Femur (tissue), 1 donor: ENCODE measurements at regions not wholly inside any gene's neighbourhood (a gene's known extent, or its start where the extent isn't known, plus 50 kb on each side); places are given as distances from the start of the nearest gene placed in this dataset.
"Not testable (repeated sequence)": the region's sequence is repeated elsewhere in the genome, so short reads cannot be mapped to it uniquely, and the experiment has no call there.

Experiments
- DNase-seq: peaks from one replicate; pipeline ENCODE4 v3.0.0-alpha.2; 2017

DNA sequence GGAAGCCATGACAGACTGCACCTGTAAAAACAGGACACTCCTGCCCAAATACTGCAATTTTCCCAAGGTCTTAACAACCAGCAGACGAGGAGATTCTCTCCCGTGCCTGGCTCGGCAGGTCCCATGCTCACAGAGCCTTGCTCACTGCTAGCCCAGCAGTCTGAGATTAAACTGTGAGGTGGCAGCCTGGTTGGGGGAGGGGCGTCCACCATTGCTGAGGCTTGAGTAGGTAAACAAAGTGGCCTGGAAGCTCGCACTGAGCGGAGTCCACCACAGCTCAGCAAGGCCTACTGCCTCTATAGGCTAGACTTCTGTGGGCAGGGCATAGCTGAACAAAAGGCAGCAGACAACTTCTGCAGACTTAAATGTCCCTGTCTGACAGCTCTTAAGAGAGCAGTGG is 80.3 kb downstream of the ANXA5 start:
- not testable (repeated sequence) for DNase-seq

- no peak for DNase-seq
Measured at GRCh38 chr4:121614101-121614500, 82.7 kb downstream of the ANXA5 start.

DNA sequence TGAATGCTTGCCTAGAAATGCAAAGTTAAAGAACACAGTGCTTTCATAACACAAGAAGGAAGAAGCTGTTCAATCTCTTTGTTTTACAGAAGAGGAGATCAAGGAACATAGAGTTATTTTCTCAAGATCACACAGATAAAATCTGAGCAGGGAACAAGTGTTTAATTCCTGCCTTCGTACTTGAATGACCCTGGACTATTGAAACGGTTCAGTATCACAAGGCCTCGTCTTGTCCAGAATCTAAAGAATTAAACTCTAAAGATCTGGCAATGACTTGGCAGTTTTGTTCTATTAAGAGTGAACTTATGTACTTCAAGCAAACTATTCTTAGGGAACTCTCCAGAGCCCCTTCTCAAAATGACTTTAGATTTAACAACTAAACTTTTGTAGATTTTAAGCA is 97.7 kb downstream of the ANXA5 start:
- DNase-seq, result no peak

DNA sequence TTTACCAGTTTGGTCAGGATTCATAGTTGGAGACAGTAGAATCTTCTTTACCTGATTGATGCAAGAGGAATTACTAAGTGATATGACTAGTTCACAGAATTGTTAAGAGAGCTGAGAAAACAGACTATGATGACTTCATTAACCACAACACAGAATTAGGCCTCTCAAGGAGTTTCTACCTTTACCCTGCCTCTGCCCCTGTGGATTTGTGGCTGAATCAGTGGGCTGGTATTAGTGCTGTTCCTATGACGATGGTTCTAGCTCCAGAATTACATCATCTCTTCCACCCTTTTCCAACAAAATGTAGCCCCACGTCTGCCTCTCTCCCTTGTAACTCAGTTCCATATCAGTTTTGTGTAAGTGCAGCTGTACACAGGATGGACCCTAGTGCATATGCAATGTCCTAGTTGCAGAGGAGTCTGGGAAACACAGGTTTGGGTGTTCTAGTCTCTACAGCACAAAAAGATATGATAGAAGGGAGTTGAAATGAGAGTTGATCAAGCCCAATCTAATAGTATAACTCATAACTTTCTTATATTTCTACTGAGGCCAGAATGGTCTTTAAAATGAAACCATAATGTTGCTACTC is 99.3 kb downstream of the ANXA5 start:
- no peak for DNase-seq

DNA sequence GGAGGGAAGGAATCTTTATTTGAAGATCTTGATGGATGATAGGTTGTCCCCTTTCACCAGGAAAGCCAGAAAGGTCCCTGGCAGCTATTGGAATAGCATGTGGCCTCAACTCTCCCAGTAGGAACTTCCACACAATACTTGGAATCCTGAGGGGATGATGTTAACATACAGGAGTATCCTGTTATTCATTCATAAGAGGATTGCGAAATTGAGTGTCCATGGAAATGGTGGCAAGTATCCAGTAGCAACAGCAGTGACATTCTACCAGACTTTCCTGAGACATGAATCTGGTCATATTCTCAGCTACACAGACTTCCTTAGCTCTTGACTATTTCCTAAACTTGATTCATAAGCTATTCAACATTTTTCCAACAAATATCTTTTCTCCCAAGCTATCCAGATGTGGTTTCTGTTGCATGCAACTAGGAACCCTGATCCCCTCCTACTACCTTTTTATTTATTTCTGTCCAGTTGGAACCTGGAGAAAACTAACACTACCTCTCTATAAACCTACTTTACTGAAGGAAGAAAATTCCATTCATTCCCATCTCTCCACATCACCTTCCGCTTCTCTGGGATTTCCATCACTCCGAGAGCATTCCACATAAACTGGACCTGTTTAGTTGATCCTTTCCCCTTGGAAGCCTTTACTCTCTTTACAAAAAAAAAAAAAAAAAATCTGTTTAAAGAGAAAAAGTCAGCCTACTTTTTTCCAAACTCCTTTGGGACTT is 101.8 kb downstream of the ANXA5 start:
- DNase-seq, result no peak

DNA sequence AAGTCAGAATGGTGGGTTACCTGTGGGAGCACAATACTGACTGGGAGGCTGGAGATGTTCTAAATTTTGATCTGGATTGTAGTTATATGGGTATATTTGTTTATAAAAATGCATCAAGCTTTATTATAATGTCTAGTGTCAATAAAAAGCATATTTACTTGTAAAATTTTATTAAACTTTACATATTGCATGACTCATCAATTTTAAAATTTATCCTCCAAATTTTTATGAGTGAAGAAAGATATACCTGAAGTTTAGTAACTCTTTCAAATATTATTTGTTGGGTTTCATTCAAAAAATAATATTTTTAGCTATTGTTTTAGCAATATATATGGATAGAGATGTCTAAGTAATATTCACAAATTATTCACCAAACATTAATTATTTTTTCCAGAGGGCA is 103.0 kb downstream of the ANXA5 start:
- DNase-seq, result no peak

DNA sequence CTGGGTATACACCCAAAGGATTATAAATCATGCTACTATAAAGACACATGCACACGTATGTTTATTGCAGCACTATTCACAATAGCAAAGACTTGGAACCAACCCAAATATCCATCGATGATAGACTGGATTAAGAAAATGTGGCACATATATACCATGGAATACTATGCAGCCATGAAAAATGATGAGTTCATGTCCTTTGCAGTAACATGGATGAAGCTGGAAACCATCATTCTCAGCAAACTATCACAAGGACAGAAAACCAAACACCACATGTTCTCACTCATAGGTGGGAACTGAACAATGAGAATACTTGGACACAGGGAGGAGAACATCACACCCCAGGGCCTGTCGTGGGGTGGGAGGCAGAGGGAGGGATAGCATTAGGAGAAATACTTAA is 104.5 kb downstream of the ANXA5 start:
- not testable (repeated sequence) for DNase-seq

DNA sequence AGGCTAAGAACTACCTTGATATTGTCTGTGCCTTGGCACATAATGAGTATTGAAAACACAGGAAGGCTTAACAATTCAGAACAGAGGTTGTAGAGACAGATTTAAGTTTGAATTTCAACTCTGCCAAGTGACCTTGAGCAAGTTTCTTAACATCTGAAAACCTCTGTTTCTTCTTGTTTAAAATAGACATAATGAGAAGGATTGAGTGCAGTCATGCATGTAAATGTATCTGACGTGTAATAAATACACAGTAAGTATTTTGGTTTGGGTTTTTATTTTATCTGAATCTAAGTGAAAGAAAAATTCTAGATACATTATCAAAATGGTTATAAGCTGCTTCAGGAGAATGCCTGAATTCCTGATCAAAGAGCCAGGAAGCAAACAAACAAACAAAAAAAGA is 111.9 kb downstream of the ANXA5 start:
- DNase-seq, result no peak

GRCh38 chr4:121583396-121583795 is 113.4 kb downstream of the ANXA5 start:
- no peak for DNase-seq

DNA sequence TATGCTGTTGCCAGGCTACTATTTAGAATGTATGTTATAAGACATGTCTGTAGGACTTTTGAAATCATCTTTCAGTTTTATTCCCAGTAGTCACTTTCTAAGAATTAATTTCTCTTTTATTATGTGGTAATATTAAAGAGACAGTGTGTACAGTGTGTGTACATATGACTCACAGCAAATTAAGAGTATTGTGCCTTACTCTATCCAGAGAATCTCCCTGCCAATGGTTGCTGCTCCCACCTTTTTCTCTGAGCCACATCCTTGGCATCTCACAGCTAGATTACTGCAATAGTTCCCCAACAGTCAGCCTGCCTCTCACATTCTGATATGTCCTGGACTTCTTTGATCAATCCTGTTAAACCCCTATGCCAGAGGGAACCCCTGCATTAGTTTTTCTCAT is 114.5 kb downstream of the ANXA5 start:
- DNase-seq, result no peak

DNA sequence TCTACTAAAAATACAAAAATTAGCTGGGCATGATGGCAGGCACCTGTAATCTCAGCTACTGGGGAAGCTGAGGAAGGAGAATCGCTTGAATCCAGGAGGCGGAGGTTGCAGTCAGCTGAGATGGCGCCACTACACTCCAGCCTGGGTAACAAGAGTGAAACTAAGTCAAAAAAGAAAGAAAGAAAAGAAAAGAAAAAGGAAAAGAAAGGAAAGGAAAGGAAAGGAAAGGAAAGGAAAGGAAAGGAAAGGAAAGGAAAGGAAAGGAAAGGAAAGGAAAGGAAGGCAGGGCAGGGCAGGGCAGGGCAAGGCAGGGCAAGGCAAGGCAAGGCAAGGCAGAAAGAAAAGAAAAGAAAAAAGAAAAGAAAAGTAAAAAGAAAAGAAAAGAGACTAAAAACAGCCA is 121.4 kb downstream of the ANXA5 start:
- not testable (repeated sequence) for DNase-seq

GRCh38 chr4:121574618-121575017 is 122.2 kb downstream of the ANXA5 start:
- no peak for DNase-seq

- DNase-seq, result no peak
Measured at GRCh38 chr4:121567748-121568147, 129.0 kb downstream of the ANXA5 start.

DNA sequence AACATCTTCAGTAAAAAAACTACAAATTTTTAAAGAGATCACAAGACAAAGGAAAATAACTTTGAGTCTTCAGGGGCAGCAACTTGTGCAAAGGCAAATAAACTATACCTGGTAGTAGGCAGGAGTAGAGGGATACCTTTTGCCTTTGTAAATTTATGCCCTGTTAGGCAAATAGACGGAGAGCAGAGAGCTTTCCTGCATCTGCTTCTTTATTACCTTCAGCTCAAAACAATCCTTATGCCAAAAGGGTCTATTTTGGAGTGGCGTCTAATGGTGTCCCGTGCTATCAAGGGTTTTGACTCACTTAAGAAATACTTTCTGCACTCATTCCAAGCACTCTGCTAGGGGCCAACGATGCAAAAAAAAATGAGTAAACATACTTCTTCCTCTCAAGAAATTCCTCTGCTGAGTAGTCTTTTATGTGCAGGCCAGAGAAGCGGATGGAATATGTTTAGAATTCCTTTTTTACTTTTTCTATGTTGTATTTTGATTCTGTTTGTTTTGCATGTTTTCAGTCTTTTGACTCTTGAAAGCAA is 131.9 kb downstream of the ANXA5 start:
- no peak for DNase-seq

GRCh38 chr4:121562811-121563210 is 134.0 kb downstream of the ANXA5 start:
- no peak for DNase-seq

GRCh38 chr4:121555315-121556107 is 141.3 kb downstream of the ANXA5 start:
- no peak for DNase-seq

- peak; percentile 33 for DNase-seq
Measured at GRCh38 chr4:121554382-121554781, 142.4 kb downstream of the ANXA5 start.

GRCh38 chr4:121551881-121552280 is 144.9 kb downstream of the ANXA5 start:
- no peak for DNase-seq

DNA sequence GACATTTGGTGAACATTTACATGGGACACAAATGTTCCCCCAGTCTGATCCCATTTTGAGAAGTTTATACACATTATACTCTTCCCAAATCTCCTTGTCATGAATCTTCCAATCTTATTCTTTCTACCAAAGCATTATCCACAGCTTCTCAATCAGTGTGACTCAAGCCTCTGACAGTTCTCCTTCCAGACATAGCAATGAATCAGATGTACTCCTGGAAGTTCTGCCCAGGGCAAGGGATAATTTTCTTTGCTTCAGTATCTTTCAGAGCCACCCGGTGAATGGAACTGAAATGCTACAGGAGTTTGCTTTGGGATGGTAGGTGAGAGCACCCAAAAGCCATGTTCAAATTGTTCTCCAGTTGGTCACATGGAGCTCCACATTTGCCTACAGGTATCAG is 145.5 kb downstream of the ANXA5 start:
- no peak for DNase-seq

GRCh38 chr4:121541696-121542095 is 155.1 kb downstream of the ANXA5 start:
- DNase-seq, result no peak

DNA sequence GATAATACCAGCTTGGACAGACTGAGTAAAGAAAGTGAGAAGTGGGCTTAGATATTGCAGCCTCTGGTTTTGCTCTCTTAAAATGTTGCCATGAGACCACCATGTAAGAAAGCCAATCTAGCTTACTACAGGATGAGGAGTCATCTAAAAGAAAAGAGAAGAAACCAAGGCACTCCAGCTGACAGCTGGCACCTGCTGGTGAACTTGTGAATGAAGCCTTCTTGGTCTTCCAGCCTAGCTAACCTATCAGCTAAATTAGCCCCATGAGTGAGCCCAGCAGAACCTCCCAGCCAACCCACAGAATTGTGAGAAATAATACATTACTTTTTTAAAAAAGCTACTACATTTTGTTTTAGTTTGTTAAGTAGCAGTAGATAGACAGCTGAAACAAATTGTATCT is 154.5 kb upstream of the QRFPR start:
- DNase-seq, result no peak

- no peak for DNase-seq
Measured at GRCh38 chr4:121534187-121534586, 153.4 kb upstream of the QRFPR start.

DNA sequence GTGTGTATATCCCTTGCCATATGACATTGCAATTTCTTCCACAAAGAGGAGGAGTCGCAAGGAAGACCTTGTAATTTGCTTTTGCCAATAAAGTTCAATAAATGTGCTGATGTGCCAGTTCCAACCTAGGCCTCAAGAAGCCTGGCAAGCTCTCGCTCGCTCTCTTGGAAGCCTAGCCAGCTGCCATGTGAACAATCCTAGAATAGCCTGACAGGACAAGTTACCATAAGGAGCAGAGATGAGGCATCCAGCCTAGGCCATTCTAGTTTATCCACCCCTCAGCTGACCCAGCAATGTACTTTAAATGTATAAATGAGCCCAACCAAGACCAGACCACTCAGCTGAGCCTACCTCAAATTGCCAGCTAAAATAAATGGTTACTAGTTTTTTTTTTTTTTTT is 145.7 kb upstream of the QRFPR start:
- DNase-seq, result no peak
